NCI-H748 treated with DMSO at 0.1 percent for 48 hours (cell line): ENCODE measurements at regions not wholly inside any gene's neighbourhood (a gene's known extent, or its start where the extent isn't known, plus 50 kb on each side); places are given as distances from the start of the nearest gene placed in this dataset.
A peak's percentile ranks its signal among the peaks of the same experiment; 100 is the strongest.
"Not testable (repeated sequence)": the region's sequence is repeated elsewhere in the genome, so short reads cannot be mapped to it uniquely, and the experiment has no call there.

Experiments
- DNase-seq: peaks from one replicate; lab custom pipeline; 2025; lab: John Stamatoyannopoulos, UW

GRCh38 chr1:8169364-8170058, 143.4 kb upstream of the ERRFI1 start:
- DNase-seq = peak; percentile 72

- DNase-seq = no peak
Observed at GRCh38 chr1:8167936-8168335, 141.8 kb upstream of the ERRFI1 start.

- no peak for DNase-seq
Observed at GRCh38 chr1:8166406-8166805, 140.3 kb upstream of the ERRFI1 start.

GRCh38 chr1:8165595-8166360, 139.7 kb upstream of the ERRFI1 start:
- no peak for DNase-seq

GRCh38 chr1:8164670-8165069, 138.6 kb upstream of the ERRFI1 start:
- no peak for DNase-seq

- no peak for DNase-seq
Observed at GRCh38 chr1:8163039-8163438, 136.9 kb upstream of the ERRFI1 start.

GRCh38 chr1:8162168-8162567, 136.1 kb upstream of the ERRFI1 start:
- DNase-seq = no peak

- no peak for DNase-seq
Observed at GRCh38 chr1:8161546-8162105, 135.5 kb upstream of the ERRFI1 start.

GRCh38 chr1:8159470-8160024, 133.4 kb upstream of the ERRFI1 start:
- no peak for DNase-seq

- no peak for DNase-seq
Observed at GRCh38 chr1:8158995-8159394, 132.9 kb upstream of the ERRFI1 start.

GRCh38 chr1:8157765-8158164, 131.7 kb upstream of the ERRFI1 start:
- no peak for DNase-seq

- no peak for DNase-seq
Observed at GRCh38 chr1:8155528-8156186, 129.5 kb upstream of the ERRFI1 start.

GRCh38 chr1:8154621-8155052, 128.5 kb upstream of the ERRFI1 start:
- no peak for DNase-seq

- no peak for DNase-seq
Observed at GRCh38 chr1:8153961-8154360, 127.9 kb upstream of the ERRFI1 start.

GRCh38 chr1:8152731-8153702, 126.9 kb upstream of the ERRFI1 start:
- DNase-seq = no peak

- no peak for DNase-seq
Observed at GRCh38 chr1:8151647-8152046, 125.5 kb upstream of the ERRFI1 start.

- DNase-seq = not testable (repeated sequence)
Observed at GRCh38 chr1:8149756-8150155, 123.6 kb upstream of the ERRFI1 start.

- no peak for DNase-seq
Observed at GRCh38 chr1:8147956-8148355, 121.8 kb upstream of the ERRFI1 start.

GRCh38 chr1:8146257-8146855, 120.2 kb upstream of the ERRFI1 start:
- no peak for DNase-seq

- DNase-seq = no peak
Observed at GRCh38 chr1:8145545-8146202, 119.6 kb upstream of the ERRFI1 start.
